Neural crest cell (in vitro differentiated cells): ENCODE measurements at regions not wholly inside any gene's neighbourhood (a gene's known extent, or its start where the extent isn't known, plus 50 kb on each side); places are given as distances from the start of the nearest gene placed in this dataset.

Experiments
- DNase-seq: peaks from one replicate; pipeline ENCODE4 v3.0.0; 2021; ENCODE audit warnings: low read depth, mixed read lengths, low spot score
- H3K27ac Mint-ChIP-seq: one replicate; pipeline ENCODE4 v1.8.0; 2021; ENCODE audit warnings: mild to moderate bottlenecking, mixed read lengths; ENCODE audit not compliant: unreplicated experiment
- H3K27me3 Mint-ChIP-seq: 2 replicates; pipeline ENCODE4 v1.8.0; 2021; ENCODE audit warnings: low read depth, mild to moderate bottlenecking, mixed read lengths
- H3K36me3 Mint-ChIP-seq: 2 replicates; pipeline ENCODE4 v1.8.0; 2021; ENCODE audit warnings: low read depth, mild to moderate bottlenecking, mixed read lengths
- H3K4me1 Mint-ChIP-seq: 2 replicates; pipeline ENCODE4 v1.8.0; 2021; ENCODE audit warnings: mixed read lengths
- H3K4me3 Mint-ChIP-seq: one replicate; pipeline ENCODE4 v1.8.0; 2021; ENCODE audit warnings: mild to moderate bottlenecking, mixed read lengths
- H3K9me3 Mint-ChIP-seq: 2 replicates; pipeline ENCODE4 v1.8.0; 2021; ENCODE audit warnings: mixed read lengths
- TF ChIP-seq, protein P1 (sequence below): fragments of 200-600 bp; sonication (generic); conservative IDR thresholded peaks from 2 replicates; pipeline ENCODE4 v1.5.0; 2021; ENCODE audit warnings: antibody characterized with exemption, mild to moderate bottlenecking

DNA sequence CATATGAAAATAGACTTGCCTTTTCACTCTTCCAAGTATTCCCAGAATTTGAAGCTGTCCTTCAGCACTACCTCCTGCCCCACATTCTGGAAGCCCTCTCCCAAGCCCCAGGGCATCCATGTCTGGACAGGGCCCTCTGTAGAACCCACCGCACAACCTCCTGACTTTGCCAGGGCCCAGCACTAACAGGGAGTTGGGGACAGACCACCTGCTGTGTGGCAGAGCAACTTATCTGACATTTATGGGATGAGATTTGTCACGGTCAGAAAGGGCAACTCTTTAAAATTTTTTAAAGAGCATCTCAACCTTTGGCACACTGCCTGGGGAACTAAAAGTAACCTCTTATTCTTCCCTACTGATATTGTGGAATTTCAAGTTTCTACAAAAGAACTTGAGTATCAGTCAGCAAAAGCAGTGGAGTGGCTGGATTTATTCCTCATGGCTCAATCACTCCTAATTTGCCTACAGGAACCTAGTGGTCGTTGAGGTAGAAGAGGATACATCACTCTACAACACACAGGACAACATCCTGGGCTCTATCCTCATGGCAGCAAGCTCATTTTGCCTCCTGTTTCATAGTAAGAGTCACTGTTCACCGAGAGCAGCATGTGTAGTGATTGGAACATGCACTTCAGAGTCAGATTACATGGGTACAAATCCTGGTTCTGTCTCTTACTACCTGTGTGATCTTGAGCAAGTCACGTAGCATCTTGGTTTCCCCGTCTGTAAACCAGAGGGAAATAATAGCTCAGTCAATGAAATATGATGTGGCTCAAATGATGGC lies 285.3 kb downstream of the ENC1 start:
- DNase-seq = no peak
- Mint-ChIP-seq H3K27ac (peak overlapping the region; percentile 50), H3K9me3 (peaks cover 3% of the 10 kb centered on the region), H3K4me1 (peaks cover 6% of the 10 kb centered on the region), H3K27me3 (no peaks in the 10 kb centered on the region), H3K4me3 (no peak overlapping the region), H3K36me3 (no peaks in the 10 kb centered on the region)
- TF ChIP-seq, protein P1, sequence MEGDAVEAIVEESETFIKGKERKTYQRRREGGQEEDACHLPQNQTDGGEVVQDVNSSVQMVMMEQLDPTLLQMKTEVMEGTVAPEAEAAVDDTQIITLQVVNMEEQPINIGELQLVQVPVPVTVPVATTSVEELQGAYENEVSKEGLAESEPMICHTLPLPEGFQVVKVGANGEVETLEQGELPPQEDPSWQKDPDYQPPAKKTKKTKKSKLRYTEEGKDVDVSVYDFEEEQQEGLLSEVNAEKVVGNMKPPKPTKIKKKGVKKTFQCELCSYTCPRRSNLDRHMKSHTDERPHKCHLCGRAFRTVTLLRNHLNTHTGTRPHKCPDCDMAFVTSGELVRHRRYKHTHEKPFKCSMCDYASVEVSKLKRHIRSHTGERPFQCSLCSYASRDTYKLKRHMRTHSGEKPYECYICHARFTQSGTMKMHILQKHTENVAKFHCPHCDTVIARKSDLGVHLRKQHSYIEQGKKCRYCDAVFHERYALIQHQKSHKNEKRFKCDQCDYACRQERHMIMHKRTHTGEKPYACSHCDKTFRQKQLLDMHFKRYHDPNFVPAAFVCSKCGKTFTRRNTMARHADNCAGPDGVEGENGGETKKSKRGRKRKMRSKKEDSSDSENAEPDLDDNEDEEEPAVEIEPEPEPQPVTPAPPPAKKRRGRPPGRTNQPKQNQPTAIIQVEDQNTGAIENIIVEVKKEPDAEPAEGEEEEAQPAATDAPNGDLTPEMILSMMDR = no peak

DNA sequence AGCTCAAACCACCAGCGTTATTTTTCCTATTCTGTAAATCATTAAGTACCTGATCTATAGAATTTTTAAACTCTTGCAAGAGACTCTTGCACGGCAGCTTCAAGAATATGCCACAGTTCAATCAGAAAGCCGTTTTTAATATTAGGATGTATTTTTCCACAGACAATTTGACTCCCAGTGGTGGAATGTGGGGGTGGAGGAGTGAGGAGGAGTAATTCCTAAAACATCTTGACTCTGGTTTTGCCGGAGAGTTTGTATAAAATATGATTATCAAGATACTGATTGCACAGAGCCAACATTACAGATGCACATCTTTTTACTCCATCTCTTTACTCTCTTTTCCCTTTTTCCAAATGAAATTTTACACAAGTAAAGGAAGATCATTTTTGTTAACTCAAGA lies 288.3 kb downstream of the ENC1 start:
- peaks cover 6% of the 10 kb centered on the region for H3K4me1 Mint-ChIP-seq
- H3K4me3 Mint-ChIP-seq = no peak overlapping the region

DNA sequence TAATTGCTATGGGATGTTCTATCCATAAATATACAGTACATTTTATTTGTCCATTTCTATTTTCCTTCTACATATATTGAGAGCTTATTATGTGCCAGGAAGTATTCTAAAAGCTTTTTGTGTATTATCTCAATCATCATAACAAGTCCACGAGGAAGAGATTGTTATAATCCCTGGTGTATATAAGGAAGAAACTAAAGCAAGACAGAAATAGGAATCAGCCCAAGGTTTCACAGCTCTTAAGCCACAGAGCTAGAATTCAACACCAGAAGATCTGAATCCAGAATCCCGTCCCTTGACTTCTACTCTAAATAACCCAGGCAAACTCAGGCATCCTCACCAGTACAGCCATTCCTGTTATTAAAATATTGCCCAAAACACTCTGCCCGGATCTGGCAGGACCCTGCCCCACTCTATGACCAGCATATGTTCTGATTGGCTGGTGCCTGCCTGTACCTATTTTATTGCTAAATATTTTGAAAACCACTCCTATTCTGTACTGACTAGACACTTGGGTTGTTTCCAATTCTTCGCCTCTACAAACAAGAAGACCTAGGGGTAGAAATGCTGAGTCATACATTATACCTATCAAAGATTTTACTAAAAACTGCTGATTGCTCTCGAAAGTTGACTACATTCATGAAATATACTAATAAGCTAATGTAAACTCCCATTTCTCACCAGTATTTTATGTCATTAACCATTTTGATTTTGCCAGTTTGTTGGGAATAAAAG lies 297.4 kb downstream of the ENC1 start:
- H3K4me1 Mint-ChIP-seq = peaks cover 18% of the 10 kb centered on the region
- TF ChIP-seq, protein P1 = no peak
- H3K36me3 Mint-ChIP-seq = no peaks in the 10 kb centered on the region
- peaks cover 4% of the 10 kb centered on the region for H3K9me3 Mint-ChIP-seq
- DNase-seq = no peak
- no peaks in the 10 kb centered on the region for H3K27me3 Mint-ChIP-seq
- H3K4me3 Mint-ChIP-seq = no peak overlapping the region
- no peak overlapping the region for H3K27ac Mint-ChIP-seq

More for the DNA sequence above, 288.3 kb downstream of the ENC1 start:
- no peak for DNase-seq
- Mint-ChIP-seq H3K36me3 (peaks cover 9% of the 10 kb centered on the region), H3K27me3 (no peaks in the 10 kb centered on the region), H3K27ac (no peak overlapping the region), H3K9me3 (peaks cover 11% of the 10 kb centered on the region)
- TF ChIP-seq, protein P1 = no peak

DNA sequence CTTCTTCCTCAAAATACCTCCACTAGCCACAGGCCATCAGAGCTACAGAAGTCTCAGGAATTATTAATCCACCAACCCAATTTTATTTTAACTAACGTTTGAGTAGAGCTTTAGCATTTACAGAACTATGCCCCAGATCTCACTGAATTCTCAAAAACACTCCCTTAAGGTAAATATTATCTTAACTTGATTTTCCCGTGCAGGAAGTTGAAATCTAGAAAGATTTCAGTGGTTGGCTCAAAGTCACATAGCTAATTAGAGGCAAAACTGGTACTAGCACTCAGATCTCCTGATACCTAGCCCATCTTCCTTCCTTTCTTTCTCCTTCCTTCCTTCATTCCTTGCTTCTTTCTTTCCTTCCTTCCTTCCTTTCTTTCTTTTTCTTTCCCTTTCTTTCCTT lies 298.3 kb downstream of the ENC1 start:
- Mint-ChIP-seq H3K36me3 (no peaks in the 10 kb centered on the region), H3K4me3 (no peak overlapping the region), H3K9me3 (no peaks in the 10 kb centered on the region), H3K27ac (no peak overlapping the region), H3K27me3 (no peaks in the 10 kb centered on the region), H3K4me1 (peaks cover 27% of the 10 kb centered on the region)
- no peak for DNase-seq
- TF ChIP-seq, protein P1 = no peak

DNA sequence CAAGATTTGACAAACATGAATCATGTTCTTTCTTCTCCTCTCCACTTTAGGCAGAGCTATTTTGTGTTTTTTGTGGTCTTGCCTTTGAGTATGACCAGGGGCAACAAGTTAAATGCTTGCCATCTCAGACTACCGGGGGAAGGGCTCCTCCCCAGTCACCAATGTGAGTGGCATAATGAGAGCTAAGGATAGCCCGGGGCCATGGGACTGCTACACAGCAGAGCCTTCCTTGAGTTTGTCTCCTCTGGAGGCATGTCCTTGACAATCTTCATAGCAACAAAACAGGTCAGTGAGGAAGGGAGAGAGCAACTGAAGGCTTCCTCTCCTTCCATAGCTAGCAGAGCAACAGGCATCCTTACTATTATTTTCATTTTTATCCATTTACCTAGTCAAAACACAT lies 299.3 kb downstream of the ENC1 start:
- peak overlapping the region; percentile 51 for H3K27ac Mint-ChIP-seq
- H3K36me3 Mint-ChIP-seq = no peaks in the 10 kb centered on the region
- TF ChIP-seq, protein P1 = no peak

More for the DNA sequence above, 299.3 kb downstream of the ENC1 start:
- H3K9me3 Mint-ChIP-seq = no peaks in the 10 kb centered on the region
- no peaks in the 10 kb centered on the region for H3K27me3 Mint-ChIP-seq
- H3K4me1 Mint-ChIP-seq = peaks cover 36% of the 10 kb centered on the region
- DNase-seq = peak; percentile 7
- no peak overlapping the region for H3K4me3 Mint-ChIP-seq
